HEK293 (cell line): ENCODE measurements at regions not wholly inside any gene's neighbourhood (a gene's known extent, or its start where the extent isn't known, plus 50 kb on each side); places are given as distances from the start of the nearest gene placed in this dataset.

Experiments used
- CTCF ChIP-seq: fragments of 450-650 bp; formaldehyde crosslinking; IDR thresholded peaks from 2 replicates; pipeline ENCODE4 v1.5.1; 2016; ENCODE audit warnings: missing biosample characterization, missing genetic modification characterization
- MYNN ChIP-seq: fragments of 450-650 bp; formaldehyde crosslinking; IDR thresholded peaks from 2 replicates; pipeline ENCODE4 v1.5.1; 2016; ENCODE audit warnings: missing biosample characterization, missing genetic modification characterization, borderline replicate concordance
- REPIN1 ChIP-seq: fragments of 450-650 bp; formaldehyde crosslinking; IDR thresholded peaks from 2 replicates; pipeline ENCODE4 v1.5.1; 2017; ENCODE audit warnings: missing biosample characterization, missing genetic modification characterization, low read depth
- ZBTB49 ChIP-seq: fragments of 450-650 bp; formaldehyde crosslinking; IDR thresholded peaks from 2 replicates; pipeline ENCODE4 v1.5.1; 2016; ENCODE audit warnings: missing biosample characterization, missing genetic modification characterization, low read depth
- ZNF112 ChIP-seq: fragments of 450-650 bp; formaldehyde crosslinking; IDR thresholded peaks from 2 replicates; pipeline ENCODE4 v1.5.0; 2017; ENCODE audit warnings: missing biosample characterization, missing genetic modification characterization
- ZNF175 ChIP-seq: fragments of 450-650 bp; formaldehyde crosslinking; IDR thresholded peaks from 2 replicates; pipeline ENCODE4 v1.5.1; 2016; ENCODE audit warnings: missing biosample characterization, missing genetic modification characterization
- ZNF302 ChIP-seq: fragments of 450-650 bp; formaldehyde crosslinking; IDR thresholded peaks from 2 replicates; pipeline ENCODE4 v1.5.1; 2016; ENCODE audit warnings: missing biosample characterization, missing genetic modification characterization, low read depth
- ZXDB ChIP-seq: fragments of 450-650 bp; formaldehyde crosslinking; IDR thresholded peaks from 2 replicates; pipeline ENCODE4 v1.5.1; 2016; ENCODE audit warnings: missing biosample characterization, missing genetic modification characterization

DNA sequence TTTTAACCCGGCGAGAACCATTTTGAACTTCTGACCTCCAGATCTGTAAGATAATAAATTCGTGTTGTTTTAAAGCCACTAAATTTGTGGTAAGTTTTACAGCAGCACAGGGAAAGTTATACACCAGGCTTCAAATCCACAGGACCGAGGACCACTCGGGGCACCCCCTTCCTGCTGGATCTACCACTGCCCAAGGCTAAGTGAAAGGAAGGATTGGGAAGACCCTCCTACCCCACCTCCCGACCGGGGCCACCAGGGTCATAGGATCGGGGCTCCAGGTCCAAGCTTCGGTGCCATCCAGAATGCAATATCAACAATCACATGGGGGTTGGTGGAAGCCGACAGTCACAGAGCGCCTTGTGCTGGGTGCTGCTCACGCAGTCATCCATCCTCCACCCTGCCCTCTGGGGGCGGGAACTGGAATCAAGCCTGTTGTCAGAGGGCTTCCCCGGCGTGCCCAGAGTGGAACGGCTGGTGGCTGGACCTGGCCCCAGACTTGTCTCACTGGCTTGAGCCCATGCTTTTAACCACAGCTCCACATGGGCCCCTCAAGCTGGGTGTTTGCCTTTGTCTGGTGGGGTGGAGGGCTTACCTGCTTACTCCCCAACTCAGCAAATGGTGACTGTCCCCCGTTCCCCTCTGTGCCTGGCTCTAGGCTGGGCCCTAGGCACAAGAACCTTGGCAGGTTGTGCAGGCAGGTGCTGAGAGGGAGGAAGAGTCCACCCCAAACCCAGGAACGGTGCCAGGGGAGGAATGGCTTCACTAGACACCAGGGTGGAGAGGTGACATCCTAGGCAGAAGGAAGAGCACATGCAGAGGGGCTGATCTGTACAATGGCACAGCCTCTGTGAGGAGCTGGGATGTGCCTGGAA lies 180.3 kb upstream of the RTL1 start:
- TF ChIP-seq ZNF112 (no peak), ZXDB (tag by site-specific recombination) (no peak), CTCF (tag by site-specific recombination) (no peak), MYNN (tag by site-specific recombination) (no peak), REPIN1 (tag by site-specific recombination) (no peak), ZBTB49 (tag by site-specific recombination) (no peak), ZNF175 (tag by site-specific recombination) (no peak), ZNF302 (no peak)
